Mesendoderm (in vitro differentiated cells): ENCODE measurements at regions not wholly inside any gene's neighbourhood (a gene's known extent, or its start where the extent isn't known, plus 50 kb on each side); places are given as distances from the start of the nearest gene placed in this dataset.

Source experiments
- DNase-seq: peaks from one replicate; pipeline ENCODE4 v3.0.0; 2013
- H2AK5ac ChIP-seq: 2 replicates; pipeline ENCODE4 v1.6.1; 2013; ENCODE audit warnings: low read length, inconsistent platforms
- H2BK120ac ChIP-seq: 2 replicates; pipeline ENCODE4 v1.6.1; 2013; ENCODE audit warnings: low read depth, mild to moderate bottlenecking, low read length, moderate library complexity, mixed read lengths
- H2BK15ac ChIP-seq: replicated peaks from 2 replicates; pipeline ENCODE4 v1.6.1; 2013; ENCODE audit warnings: low read depth, mild to moderate bottlenecking, moderate library complexity
- H2BK5ac ChIP-seq: 2 replicates; pipeline ENCODE4 v1.6.1; 2013; ENCODE audit warnings: low read length, inconsistent platforms
- H3K18ac ChIP-seq: 2 replicates; pipeline ENCODE4 v1.6.1; 2013; ENCODE audit warnings: mild to moderate bottlenecking, low read length, mixed read lengths
- H3K23ac ChIP-seq: one replicate; pipeline ENCODE4 v1.6.1; 2013; ENCODE audit warnings: low read length
- H3K27ac ChIP-seq: 2 replicates; pipeline ENCODE4 v1.5.1; 2013; ENCODE audit warnings: low read depth, mild to moderate bottlenecking, inconsistent platforms, low read length, moderate library complexity
- H3K27me3 ChIP-seq: 2 replicates; pipeline ENCODE4 v1.6.1; 2013; ENCODE audit warnings: low read length, control low read depth, mild to moderate bottlenecking, inconsistent platforms; ENCODE audit not compliant: insufficient read depth, poor library complexity
- H3K36me3 ChIP-seq: 2 replicates; pipeline ENCODE4 v1.6.1; 2013; ENCODE audit warnings: low read length, inconsistent platforms; ENCODE audit not compliant: control insufficient read depth, insufficient read depth
- H3K4ac ChIP-seq: one replicate; pipeline ENCODE4 v1.6.1; 2013; ENCODE audit warnings: low read depth, mild to moderate bottlenecking, low read length, moderate library complexity
- H3K4me1 ChIP-seq: 2 replicates; pipeline ENCODE4 v1.6.1; 2013; ENCODE audit warnings: low read depth, low read length, inconsistent platforms; ENCODE audit not compliant: control insufficient read depth
- H3K4me2 ChIP-seq: 2 replicates; pipeline ENCODE4 v1.6.1; 2013; ENCODE audit warnings: low read length
- H3K4me3 ChIP-seq: 2 replicates; pipeline ENCODE4 v1.5.1; 2013; ENCODE audit warnings: mild to moderate bottlenecking, low read length
- H3K56ac ChIP-seq: one replicate; pipeline ENCODE4 v1.6.1; 2013; ENCODE audit warnings: low read length
- H3K79me1 ChIP-seq: 2 replicates; pipeline ENCODE4 v1.6.1; 2013; ENCODE audit warnings: low read length, inconsistent platforms
- H3K79me2 ChIP-seq: 2 replicates; pipeline ENCODE4 v1.6.1; 2013; ENCODE audit warnings: mild to moderate bottlenecking, low read length; ENCODE audit not compliant: control insufficient read depth, insufficient read depth
- H3K9ac ChIP-seq: 2 replicates; pipeline ENCODE4 v1.6.1; 2013; ENCODE audit warnings: low read length, inconsistent platforms
- H4K5ac ChIP-seq: one replicate; pipeline ENCODE4 v1.6.1; 2013; ENCODE audit warnings: low read length
- H4K8ac ChIP-seq: one replicate; pipeline ENCODE4 v1.6.1; 2013; ENCODE audit warnings: low read depth, mild to moderate bottlenecking, control low read depth, low read length, moderate library complexity
- WGBS: extraction: QIAGEN DNeasy Blood & Tissue Kit; methylation state at CpG from one replicate; pipeline ENCODE4 v1.1.7; 2013; ENCODE audit warnings: low lambda C conversion rate, missing lambda C conversion rate; ENCODE audit not compliant: insufficient coverage; ENCODE audit errors: extremely low coverage; 5-methylcytosine and 5-hydroxymethylcytosine counted together

- Histone ChIP-seq H2BK15ac (no peak overlapping the region), H2AK5ac (no peak overlapping the region), H3K4me3 (no peak overlapping the region), H3K79me1 (no peaks in the 10 kb centered on the region), H3K27ac (peak overlapping the region; percentile 10), H3K23ac (no peak overlapping the region), H4K8ac (no peak overlapping the region), H3K27me3 (no peaks in the 10 kb centered on the region), H4K5ac (no peak overlapping the region), H2BK120ac (no peak overlapping the region), H2BK5ac (no peak overlapping the region), H3K18ac (peak overlapping the region; percentile 51), H3K4me2 (no peak overlapping the region), H3K4me1 (peaks cover 13% of the 10 kb centered on the region), H3K4ac (no peak overlapping the region), H3K9ac (no peak overlapping the region), H3K36me3 (no peaks in the 10 kb centered on the region), H3K56ac (no peak overlapping the region), H3K79me2 (no peaks in the 10 kb centered on the region)
- DNase-seq = peak; percentile 76
- WGBS = no CpG with 5 or more reads among the region's 6 CpGs
Observed at GRCh38 chr9:90444609-90445204, 197.9 kb downstream of the DIRAS2 start.

DNA sequence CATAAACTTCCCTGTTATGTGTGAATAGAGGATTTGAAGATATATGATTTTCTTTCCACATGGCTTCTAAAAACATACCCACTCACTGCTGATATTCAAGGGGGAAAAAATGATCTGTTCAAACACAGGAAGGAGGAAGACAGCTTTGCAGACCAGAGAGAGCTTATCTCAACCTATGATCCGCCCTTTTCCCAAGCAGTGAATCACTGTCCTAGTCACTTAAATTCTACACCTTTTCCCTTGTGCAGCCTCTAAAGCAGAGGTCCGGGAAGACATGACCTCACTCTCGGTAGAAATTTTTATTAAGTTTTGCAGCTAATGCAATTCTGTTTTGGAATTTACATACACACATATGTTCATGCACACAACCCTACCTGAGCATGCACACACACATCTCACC lies 197.2 kb downstream of the DIRAS2 start:
- Histone ChIP-seq H2BK5ac (no peak overlapping the region), H3K9ac (no peak overlapping the region), H2BK120ac (no peak overlapping the region), H3K23ac (no peak overlapping the region), H3K27me3 (no peaks in the 10 kb centered on the region), H3K36me3 (no peaks in the 10 kb centered on the region), H3K79me1 (no peaks in the 10 kb centered on the region), H2AK5ac (no peak overlapping the region), H3K18ac (peak overlapping the region; percentile 51), H3K79me2 (no peaks in the 10 kb centered on the region), H4K8ac (no peak overlapping the region), H3K56ac (no peak overlapping the region), H3K4me2 (no peak overlapping the region), H3K27ac (peak overlapping the region; percentile 10), H3K4me3 (no peak overlapping the region), H4K5ac (no peak overlapping the region), H2BK15ac (no peak overlapping the region), H3K4me1 (peaks cover 13% of the 10 kb centered on the region), H3K4ac (no peak overlapping the region)
- no CpG with 5 or more reads among the region's 3 CpGs for whole genome bisulfite sequencing
- no peak for DNase-seq

DNA sequence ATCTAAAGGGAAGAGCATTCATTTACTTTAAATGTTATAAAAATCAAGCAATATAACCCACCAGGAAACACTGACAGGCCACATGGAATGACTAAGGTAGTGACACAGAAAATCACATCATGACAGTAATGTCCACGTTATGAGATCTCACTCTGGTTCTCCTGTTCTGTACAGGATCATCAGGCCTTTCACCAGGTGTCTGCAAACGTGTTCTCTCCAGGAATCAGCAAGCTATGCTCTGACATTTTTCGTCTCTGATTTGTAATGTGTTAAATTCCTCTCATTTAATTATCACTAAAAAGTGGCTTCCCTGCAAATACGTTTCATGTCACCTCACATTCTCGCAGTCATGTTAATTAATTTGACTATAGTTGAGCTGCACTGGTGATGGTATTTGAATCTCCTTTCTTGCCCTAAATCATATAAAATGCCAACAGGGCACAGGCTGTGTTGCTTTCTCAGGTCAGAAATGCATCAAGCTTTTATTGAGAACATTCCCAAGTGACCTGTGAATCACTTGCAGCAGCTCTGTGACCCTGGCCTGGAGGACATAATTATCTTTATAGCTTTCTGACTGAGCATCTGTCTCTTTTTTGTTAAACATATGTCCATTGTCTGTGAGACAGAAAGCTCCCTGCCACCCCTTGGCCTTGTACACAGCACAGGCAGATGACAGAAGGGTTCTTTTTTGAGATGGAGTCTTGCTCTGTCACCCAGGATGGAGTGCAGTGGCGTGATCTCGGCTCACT lies 196.2 kb downstream of the DIRAS2 start:
- H3K23ac ChIP-seq = no peak overlapping the region
- H4K8ac ChIP-seq = no peak overlapping the region
- H4K5ac ChIP-seq = no peak overlapping the region
- H3K79me2 ChIP-seq = no peaks in the 10 kb centered on the region
- H2BK15ac ChIP-seq = no peak overlapping the region
- H3K4ac ChIP-seq = no peak overlapping the region
- no peak overlapping the region for H3K56ac ChIP-seq
- no CpG with 5 or more reads among the region's 7 CpGs for WGBS
- no peak overlapping the region for H3K4me3 ChIP-seq
- no peaks in the 10 kb centered on the region for H3K79me1 ChIP-seq
- H2AK5ac ChIP-seq = no peak overlapping the region
- no peaks in the 10 kb centered on the region for H3K36me3 ChIP-seq
- no peak overlapping the region for H3K18ac ChIP-seq
- no peak overlapping the region for H3K4me2 ChIP-seq
- no peak overlapping the region for H2BK120ac ChIP-seq
- H2BK5ac ChIP-seq = no peak overlapping the region
- H3K27me3 ChIP-seq = no peaks in the 10 kb centered on the region
- H3K27ac ChIP-seq = no peak overlapping the region
- no peak overlapping the region for H3K9ac ChIP-seq
- no peak for DNase-seq
- H3K4me1 ChIP-seq = peaks cover 13% of the 10 kb centered on the region

- no peak overlapping the region for H4K5ac ChIP-seq
- H3K4ac ChIP-seq = no peak overlapping the region
- H3K4me3 ChIP-seq = no peak overlapping the region
- no peak overlapping the region for H3K56ac ChIP-seq
- H3K4me1 ChIP-seq = peaks cover 10% of the 10 kb centered on the region
- no peak overlapping the region for H2BK5ac ChIP-seq
- DNase-seq = no peak
- H2BK15ac ChIP-seq = no peak overlapping the region
- H3K27ac ChIP-seq = no peak overlapping the region
- no peaks in the 10 kb centered on the region for H3K36me3 ChIP-seq
- H3K9ac ChIP-seq = no peak overlapping the region
- H2BK120ac ChIP-seq = no peak overlapping the region
- H3K18ac ChIP-seq = no peak overlapping the region
- no CpG with 5 or more reads among the region's 4 CpGs for WGBS
- H3K4me2 ChIP-seq = no peak overlapping the region
- no peak overlapping the region for H3K23ac ChIP-seq
- no peaks in the 10 kb centered on the region for H3K27me3 ChIP-seq
- no peaks in the 10 kb centered on the region for H3K79me1 ChIP-seq
- H2AK5ac ChIP-seq = no peak overlapping the region
- no peaks in the 10 kb centered on the region for H3K79me2 ChIP-seq
- H4K8ac ChIP-seq = no peak overlapping the region
Observed at GRCh38 chr9:90447773-90448172, 194.9 kb downstream of the DIRAS2 start.

DNA sequence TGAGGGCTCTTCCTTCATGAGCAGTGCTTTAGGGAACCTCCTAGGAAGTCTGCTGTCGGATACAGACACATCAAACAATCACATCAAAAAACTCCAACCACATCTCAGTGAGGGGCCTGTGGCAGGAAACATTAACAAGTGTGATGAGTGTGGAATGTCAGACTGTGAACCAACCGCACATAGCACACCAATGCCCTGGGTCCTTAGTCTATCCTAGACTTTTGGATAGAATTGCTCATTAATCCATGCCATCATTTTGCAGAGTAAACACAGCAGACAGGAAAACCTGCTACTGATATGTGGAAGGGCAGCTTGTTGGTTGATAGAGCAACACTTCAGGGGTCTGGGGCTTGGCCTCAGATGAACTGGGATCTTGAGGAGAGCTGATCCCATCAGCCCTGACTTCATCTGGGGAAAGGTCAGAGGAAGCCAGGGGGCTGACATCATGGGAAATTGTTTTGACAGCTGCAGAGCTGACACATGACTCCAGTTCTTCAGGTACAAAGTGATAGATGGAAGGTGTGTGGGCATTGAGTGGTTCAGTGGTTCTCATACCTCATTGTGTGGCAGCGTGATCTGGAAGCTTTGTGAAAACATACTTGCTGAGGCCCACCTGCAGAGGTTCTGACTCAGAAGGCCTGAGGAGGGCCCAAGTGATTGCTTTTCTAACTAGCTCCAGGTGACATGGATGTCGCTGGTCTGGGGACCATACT lies 193.3 kb downstream of the DIRAS2 start:
- H3K79me1 ChIP-seq = no peaks in the 10 kb centered on the region
- no peak overlapping the region for H3K4me3 ChIP-seq
- H3K18ac ChIP-seq = no peak overlapping the region
- H4K5ac ChIP-seq = no peak overlapping the region
- H3K27ac ChIP-seq = no peak overlapping the region
- no peaks in the 10 kb centered on the region for H3K36me3 ChIP-seq
- no peak overlapping the region for H3K9ac ChIP-seq
- H3K79me2 ChIP-seq = no peaks in the 10 kb centered on the region
- no CpG with 5 or more reads among the region's 4 CpGs for WGBS
- no peak overlapping the region for H2BK15ac ChIP-seq
- no peak overlapping the region for H4K8ac ChIP-seq
- H3K4me1 ChIP-seq = peaks cover 8% of the 10 kb centered on the region
- H2AK5ac ChIP-seq = no peak overlapping the region
- no peak overlapping the region for H2BK5ac ChIP-seq
- H3K56ac ChIP-seq = no peak overlapping the region
- no peak for DNase-seq
- no peak overlapping the region for H3K23ac ChIP-seq
- H3K4ac ChIP-seq = no peak overlapping the region
- H2BK120ac ChIP-seq = no peak overlapping the region
- H3K4me2 ChIP-seq = no peak overlapping the region
- no peaks in the 10 kb centered on the region for H3K27me3 ChIP-seq
